Hypothalamus (tissue), 51 donors: ENCODE measurements at regions not wholly inside any gene's neighbourhood (a gene's known extent, or its start where the extent isn't known, plus 50 kb on each side); places are given as distances from the start of the nearest gene placed in this dataset.
A peak's percentile ranks its signal among the peaks of the same experiment; 100 is the strongest.
"Not testable (repeated sequence)": the region's sequence is repeated elsewhere in the genome, so short reads cannot be mapped to it uniquely, and the experiment has no call there.

ENCODE experiments used
- DNase-seq, 51 donors: peaks; one replicate each; lab custom pipeline; 2025; lab: John Stamatoyannopoulos, UW

GRCh38 chr22:23443905-23444304 lies 136.2 kb downstream of the IGLL1 start:
- DNase-seq = not testable (repeated sequence)

- not testable (repeated sequence) for DNase-seq
Observed at GRCh38 chr22:23439581-23439980, 140.5 kb downstream of the IGLL1 start.

GRCh38 chr22:23438216-23438615 lies 141.9 kb downstream of the IGLL1 start:
- no peak for DNase-seq

GRCh38 chr22:23437779-23438178 lies 142.3 kb downstream of the IGLL1 start:
- no peak for DNase-seq

GRCh38 chr22:23437107-23437395 lies 143.0 kb downstream of the IGLL1 start:
- DNase-seq = not testable (repeated sequence)

DNA sequence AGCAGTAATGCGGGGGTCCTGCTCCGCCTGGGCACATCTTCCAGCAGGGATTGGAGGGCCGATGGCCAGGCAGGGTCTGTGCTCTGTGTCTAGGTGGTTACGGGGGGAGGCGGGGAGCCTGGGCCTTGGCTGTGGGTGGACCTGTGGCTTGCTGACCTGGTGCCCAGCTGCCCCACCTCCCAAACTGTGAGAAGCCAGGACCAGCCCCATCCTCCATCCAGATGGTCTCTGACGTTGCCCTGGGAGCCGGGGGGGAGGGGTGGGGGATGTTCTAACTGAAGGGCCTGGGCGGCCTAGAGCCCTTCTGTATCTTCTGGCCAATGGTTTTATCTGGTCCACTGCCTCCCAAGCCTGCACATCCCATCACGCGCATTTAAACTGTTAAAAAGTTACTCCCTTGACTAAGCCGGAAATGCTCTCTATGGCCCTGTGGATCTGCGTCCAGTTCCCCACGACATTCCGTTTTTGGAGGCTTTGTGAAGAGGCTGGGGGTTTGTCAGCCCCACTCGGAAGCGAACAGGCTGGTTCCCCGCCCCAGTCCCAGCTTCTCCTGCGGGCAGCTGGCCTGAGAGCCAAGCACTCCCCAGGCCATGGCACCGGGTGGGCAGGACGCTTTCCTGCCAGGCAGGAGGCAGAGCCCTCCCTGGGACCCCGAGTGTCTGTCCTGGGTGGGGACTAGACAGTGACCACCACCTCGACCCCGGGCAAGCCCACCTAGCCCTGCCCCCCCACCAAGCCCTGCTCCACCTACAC lies 143.6 kb downstream of the IGLL1 start:
- not testable (repeated sequence) for DNase-seq

- not testable (repeated sequence) for DNase-seq
Observed at GRCh38 chr22:23435186-23435585, 144.9 kb downstream of the IGLL1 start.

DNA sequence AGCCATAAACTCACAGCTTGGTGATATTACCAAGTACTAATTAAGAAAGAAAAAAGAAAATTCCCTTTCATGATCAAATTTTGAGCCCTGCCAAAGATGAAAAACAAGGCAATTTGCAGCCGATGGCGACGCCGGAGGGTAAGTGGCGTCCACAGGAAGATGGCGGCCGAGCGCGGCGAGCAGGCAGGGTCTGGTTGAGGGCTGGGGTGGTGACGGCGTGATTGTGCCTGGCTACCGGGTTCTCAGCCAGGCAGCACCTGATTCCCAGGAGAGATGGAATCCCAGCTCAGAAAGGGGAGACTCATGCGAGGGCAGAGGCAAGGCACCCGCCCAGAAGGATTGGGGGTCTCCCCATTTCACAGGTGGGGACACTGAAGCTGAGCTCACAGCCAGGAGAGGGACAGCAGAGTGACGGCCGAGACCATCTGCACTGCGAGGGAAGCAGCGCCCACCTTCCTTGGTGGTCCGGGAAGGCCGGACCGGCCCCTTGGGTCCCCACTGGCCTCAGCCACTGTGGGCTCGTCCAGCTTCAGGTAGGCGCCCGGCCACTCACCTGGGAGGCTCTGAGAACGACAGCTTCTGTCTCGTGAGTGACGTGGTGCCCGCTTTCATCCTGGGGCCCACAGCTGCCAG lies 145.8 kb downstream of the IGLL1 start:
- DNase-seq = not testable (repeated sequence)

GRCh38 chr22:23433127-23434005 lies 146.7 kb downstream of the IGLL1 start:
- DNase-seq = peak in 1 of 51 donors; percentile 6

GRCh38 chr22:23432719-23433118 lies 147.4 kb downstream of the IGLL1 start:
- not testable (repeated sequence) for DNase-seq

GRCh38 chr22:23431337-23432072 lies 148.6 kb downstream of the IGLL1 start:
- DNase-seq = peak in 1 of 51 donors; percentile 3

DNA sequence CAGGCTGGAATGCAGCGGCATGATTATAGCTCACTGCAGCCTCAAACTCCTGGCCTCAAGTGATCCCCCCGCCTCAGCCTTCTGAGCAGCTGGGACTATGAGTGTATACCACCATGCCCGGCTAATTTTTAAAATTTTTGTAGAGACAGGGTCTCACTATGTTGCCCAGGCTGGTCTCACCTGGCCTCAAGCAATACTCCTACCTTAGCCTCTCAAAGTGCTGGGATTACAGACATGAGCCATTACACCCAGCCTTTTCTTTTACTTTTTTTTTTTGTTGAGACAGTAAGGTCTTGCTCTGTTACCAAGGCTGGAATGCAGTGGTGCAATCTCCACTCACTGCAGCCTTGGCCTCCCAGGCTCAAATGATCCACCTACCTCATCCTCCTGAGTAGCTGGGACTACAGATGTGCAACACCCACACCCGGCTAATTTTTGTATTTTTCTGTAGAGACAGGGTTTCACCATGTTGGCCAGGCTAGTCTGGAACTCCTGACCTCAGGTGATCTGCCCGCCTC lies 155.5 kb downstream of the IGLL1 start:
- not testable (repeated sequence) for DNase-seq

- no peak for DNase-seq
Observed at GRCh38 chr22:23424031-23424430, 156.1 kb downstream of the IGLL1 start.

GRCh38 chr22:23422281-23422680 lies 157.8 kb downstream of the IGLL1 start:
- not testable (repeated sequence) for DNase-seq

DNA sequence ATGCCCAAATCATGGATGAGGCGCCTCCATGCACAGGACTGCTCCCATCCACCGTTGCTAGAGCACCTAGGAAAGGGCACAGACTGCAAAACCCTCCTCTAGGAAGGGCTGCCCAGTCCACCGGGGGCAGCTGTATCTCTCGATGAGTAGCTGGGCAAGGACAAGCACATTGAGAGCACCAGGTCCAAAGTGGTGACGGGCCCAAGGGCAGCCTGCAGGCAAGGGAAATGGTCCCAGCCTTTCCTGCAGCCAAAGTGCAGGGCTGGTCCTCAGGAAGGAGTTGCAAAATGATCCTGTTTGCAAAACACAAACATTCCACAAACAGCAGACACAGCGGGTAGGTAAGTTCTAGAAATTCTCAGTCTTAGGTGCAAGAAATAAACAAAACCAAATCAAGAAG lies 158.8 kb downstream of the IGLL1 start:
- not testable (repeated sequence) for DNase-seq

DNA sequence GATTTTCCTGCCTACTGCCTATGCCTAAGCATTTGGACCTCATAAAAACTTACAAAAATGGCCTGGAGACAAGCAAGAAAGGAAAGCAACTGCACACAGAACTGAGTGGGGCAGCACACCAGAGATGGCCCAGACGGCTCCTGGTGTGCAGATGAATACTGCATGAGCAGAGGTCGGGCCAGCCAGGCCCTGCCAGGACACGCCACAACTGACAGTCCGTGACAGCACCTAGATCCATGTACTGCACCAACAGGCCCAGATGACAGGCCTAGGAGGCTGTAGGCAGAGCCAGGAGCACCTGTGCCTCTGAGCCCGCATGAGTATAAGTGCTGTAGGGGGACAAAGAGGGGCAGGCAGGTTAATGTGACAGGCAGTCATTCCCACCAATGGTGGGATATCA lies 160.2 kb downstream of the IGLL1 start:
- no peak for DNase-seq

- DNase-seq = no peak
Observed at GRCh38 chr22:23419171-23419570, 160.9 kb downstream of the IGLL1 start.

DNA sequence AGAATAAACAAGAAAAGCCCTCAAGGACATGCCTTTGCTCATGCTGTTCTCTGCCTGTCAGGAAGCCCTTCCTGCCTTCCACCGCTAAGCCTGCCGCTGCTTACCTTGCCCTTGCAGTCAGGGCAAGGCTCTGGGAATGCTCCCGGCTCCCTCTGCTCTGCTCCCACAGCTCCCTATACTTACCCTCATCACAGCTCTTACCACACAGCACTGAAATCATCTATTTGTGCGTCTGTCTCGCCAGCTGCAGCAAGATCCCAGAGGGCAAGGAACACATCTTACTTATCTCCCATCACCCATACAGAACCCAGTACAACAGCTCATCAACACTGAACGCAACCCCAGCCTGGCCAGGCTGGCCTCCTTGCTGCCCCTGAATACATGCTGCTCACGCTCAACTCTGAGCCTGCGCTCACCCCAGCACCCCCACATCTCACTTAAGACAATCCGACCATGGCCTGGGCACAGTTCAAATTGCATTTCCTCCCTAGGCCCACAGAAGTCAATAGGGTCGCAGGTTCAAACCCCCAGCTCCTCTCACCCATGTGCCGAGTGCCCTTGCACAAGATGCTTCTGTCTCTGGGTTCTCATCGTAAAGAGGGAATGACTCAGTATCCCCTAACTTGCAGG lies 161.8 kb downstream of the IGLL1 start:
- DNase-seq = no peak

- not testable (repeated sequence) for DNase-seq
Observed at GRCh38 chr22:23417327-23417726, 162.8 kb downstream of the IGLL1 start.

DNA sequence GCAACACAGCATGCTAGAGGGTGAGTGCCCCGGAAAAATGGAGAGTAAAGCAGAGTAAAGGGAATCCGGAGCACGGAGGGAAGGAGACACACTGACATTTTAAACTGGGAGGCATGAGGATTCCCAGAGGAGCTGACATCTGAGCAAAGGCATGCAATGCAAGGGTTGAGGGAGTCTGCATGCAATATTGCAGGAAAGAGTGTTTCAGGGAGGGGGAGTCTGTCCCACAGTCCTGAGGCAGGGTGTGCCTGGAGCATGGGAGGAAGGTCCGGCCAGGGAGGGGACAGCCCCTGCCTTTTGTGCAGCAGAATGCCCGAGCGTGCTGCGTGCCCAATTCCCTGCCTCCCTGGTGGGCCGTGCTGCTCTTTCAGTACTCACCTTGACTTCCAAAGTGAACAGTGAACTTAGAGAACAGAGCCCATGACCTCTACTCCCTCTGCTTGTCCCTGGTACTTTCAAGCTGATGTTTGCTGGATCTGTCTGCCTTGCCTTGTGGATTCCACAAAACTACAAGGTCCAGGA lies 163.9 kb downstream of the IGLL1 start:
- not testable (repeated sequence) for DNase-seq
